ENCODE measurements at regions not wholly inside any gene's neighbourhood (a gene's known extent, or its start where the extent isn't known, plus 50 kb on each side); places are given as distances from the start of the nearest gene placed in this dataset.

DNA sequence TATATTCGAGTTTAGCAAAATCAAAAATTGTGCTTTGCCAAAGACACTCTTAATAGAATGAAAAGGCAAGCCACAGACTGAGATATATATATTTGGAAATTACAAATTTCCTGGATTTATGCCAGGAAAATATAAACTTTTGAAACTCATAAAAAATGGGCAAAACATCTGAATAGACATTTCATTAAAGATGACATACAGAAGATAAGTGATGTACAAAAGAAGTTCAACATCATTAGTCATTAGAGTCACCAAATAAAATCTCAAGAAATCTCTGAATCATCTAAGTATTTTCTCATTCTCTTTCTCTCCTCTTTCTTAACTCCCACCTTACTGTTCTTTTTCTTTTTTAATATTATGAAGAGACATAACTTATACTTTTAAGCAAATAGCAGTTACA is 921.1 kb downstream of the DSC3 start:
- DNase-seq = no peak
- Histone ChIP-seq H3K4me3 (ENCODE audit: control extremely low read depth in 1 of 5, extremely low read depth in 1 of 5, insufficient read depth in 1 of 5, low read depth in 2 of 5, low read length in 4 of 5) (no peak overlapping the region), H3K4me2 (replicated peaks; ENCODE audit: low read depth, low read length, poor library complexity, severe bottlenecking) (no peak overlapping the region), H3K36me3 (replicated peaks in 1 of 2; ENCODE audit: control extremely low read depth in 1 of 2, control insufficient read depth in 1 of 2, extremely low read depth in 1 of 2, insufficient read depth in 2 of 2, low read length in 1 of 2) (no peaks in the 10 kb centered on the region), H4K20me1 (ENCODE audit: control insufficient read depth, insufficient read depth, low read length, poor library complexity, severe bottlenecking) (no peaks in the 10 kb centered on the region), H3K9me3 (ENCODE audit: control extremely low read depth in 1 of 3, control insufficient read depth in 2 of 3, insufficient read depth in 1 of 3, low read length in 2 of 3) (no peaks in the 10 kb centered on the region), H3K27ac (ENCODE audit: low read length in 2 of 2) (no peak overlapping the region), H3K9ac (ENCODE audit: low read length) (no peak overlapping the region), H3K79me2 (ENCODE audit: control insufficient read depth, insufficient read depth, low read length) (no peaks in the 10 kb centered on the region), H2AFZ (ENCODE audit: insufficient read depth, low read depth, low read length, poor library complexity, severe bottlenecking) (no peak overlapping the region), H3K27me3 (replicated peaks in 1 of 4; ENCODE audit: control extremely low read depth in 1 of 4, control insufficient read depth in 3 of 4, insufficient read depth in 4 of 4, low read length in 3 of 4) (no peaks in the 10 kb centered on the region), H3K4me1 (ENCODE audit: control insufficient read depth in 2 of 2, insufficient read depth in 2 of 2, low read length in 2 of 2) (no peaks in the 10 kb centered on the region)
- CTCF ChIA-PET = no interaction called here
- Mint-ChIP-seq H3K27ac (no peak overlapping the region), H3K9me3 (ENCODE audit: insufficient read depth) (peaks cover 3% of the 10 kb centered on the region), H3K4me1 (no peaks in the 10 kb centered on the region), H3K27me3 (no peaks in the 10 kb centered on the region), H3K4me3 (no peak overlapping the region)
- no peak for ATAC-seq (ENCODE audit: low read depth)
- POLR2A ChIA-PET = no interaction called here
- TF ChIP-seq, protein P1, sequence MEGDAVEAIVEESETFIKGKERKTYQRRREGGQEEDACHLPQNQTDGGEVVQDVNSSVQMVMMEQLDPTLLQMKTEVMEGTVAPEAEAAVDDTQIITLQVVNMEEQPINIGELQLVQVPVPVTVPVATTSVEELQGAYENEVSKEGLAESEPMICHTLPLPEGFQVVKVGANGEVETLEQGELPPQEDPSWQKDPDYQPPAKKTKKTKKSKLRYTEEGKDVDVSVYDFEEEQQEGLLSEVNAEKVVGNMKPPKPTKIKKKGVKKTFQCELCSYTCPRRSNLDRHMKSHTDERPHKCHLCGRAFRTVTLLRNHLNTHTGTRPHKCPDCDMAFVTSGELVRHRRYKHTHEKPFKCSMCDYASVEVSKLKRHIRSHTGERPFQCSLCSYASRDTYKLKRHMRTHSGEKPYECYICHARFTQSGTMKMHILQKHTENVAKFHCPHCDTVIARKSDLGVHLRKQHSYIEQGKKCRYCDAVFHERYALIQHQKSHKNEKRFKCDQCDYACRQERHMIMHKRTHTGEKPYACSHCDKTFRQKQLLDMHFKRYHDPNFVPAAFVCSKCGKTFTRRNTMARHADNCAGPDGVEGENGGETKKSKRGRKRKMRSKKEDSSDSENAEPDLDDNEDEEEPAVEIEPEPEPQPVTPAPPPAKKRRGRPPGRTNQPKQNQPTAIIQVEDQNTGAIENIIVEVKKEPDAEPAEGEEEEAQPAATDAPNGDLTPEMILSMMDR (IDR thresholded peaks at IDR 0.05) = no peak
- no peak for TF ChIP-seq EZH2 (IDR thresholded peaks at IDR 0.05; ENCODE audit: borderline replicate concordance, insufficient read depth, low read depth, low read length, poor library complexity, severe bottlenecking)
- intact Hi-C loops (cut with micrococcal nuclease) = no loop called here
- no CpG with 5 or more reads among the region's 1 CpG for WGBS (ENCODE audit: insufficient coverage)

DNA sequence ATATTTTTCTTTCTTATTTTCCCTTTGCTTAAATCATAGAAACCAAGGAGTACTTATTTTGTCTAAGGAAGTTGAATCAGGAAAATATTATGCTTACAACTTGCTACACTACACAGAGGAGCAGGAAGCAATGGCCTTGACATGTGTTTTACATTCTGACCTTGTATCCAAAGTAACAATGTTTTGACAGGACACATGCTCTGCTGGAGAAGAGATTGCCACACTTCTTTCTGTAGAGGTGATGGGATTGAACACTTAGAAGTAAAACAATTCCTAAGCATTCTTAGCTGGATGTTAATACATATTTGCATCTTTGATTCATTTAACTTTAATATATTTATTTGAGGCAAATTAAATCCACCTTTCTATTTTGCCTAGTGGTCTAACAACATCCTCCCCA is 929.1 kb downstream of the DSC3 start:
- Mint-ChIP-seq H3K27ac (no peak overlapping the region), H3K4me3 (no peak overlapping the region), H3K9me3 (ENCODE audit: insufficient read depth) (no peaks in the 10 kb centered on the region), H3K4me1 (no peaks in the 10 kb centered on the region), H3K27me3 (no peaks in the 10 kb centered on the region)
- CTCF ChIA-PET = no interaction called here
- Histone ChIP-seq H3K4me3 (ENCODE audit: control extremely low read depth in 1 of 5, extremely low read depth in 1 of 5, insufficient read depth in 1 of 5, low read depth in 2 of 5, low read length in 4 of 5) (no peak overlapping the region), H3K4me1 (ENCODE audit: control insufficient read depth in 2 of 2, insufficient read depth in 2 of 2, low read length in 2 of 2) (no peaks in the 10 kb centered on the region), H4K20me1 (ENCODE audit: control insufficient read depth, insufficient read depth, low read length, poor library complexity, severe bottlenecking) (no peaks in the 10 kb centered on the region), H3K27me3 (replicated peaks in 1 of 4; ENCODE audit: control extremely low read depth in 1 of 4, control insufficient read depth in 3 of 4, insufficient read depth in 4 of 4, low read length in 3 of 4) (no peaks in the 10 kb centered on the region), H3K9ac (ENCODE audit: low read length) (no peak overlapping the region), H3K4me2 (replicated peaks; ENCODE audit: low read depth, low read length, poor library complexity, severe bottlenecking) (no peak overlapping the region), H2AFZ (ENCODE audit: insufficient read depth, low read depth, low read length, poor library complexity, severe bottlenecking) (no peak overlapping the region), H3K79me2 (ENCODE audit: control insufficient read depth, insufficient read depth, low read length) (no peaks in the 10 kb centered on the region), H3K27ac (ENCODE audit: low read length in 2 of 2) (no peak overlapping the region), H3K9me3 (ENCODE audit: control extremely low read depth in 1 of 3, control insufficient read depth in 2 of 3, insufficient read depth in 1 of 3, low read length in 2 of 3) (no peaks in the 10 kb centered on the region), H3K36me3 (replicated peaks in 1 of 2; ENCODE audit: control extremely low read depth in 1 of 2, control insufficient read depth in 1 of 2, extremely low read depth in 1 of 2, insufficient read depth in 2 of 2, low read length in 1 of 2) (no peaks in the 10 kb centered on the region)
- no peak for ATAC-seq (ENCODE audit: low read depth)
- TF ChIP-seq, protein P1 (IDR thresholded peaks at IDR 0.05) = no peak
- no peak for TF ChIP-seq EZH2 (IDR thresholded peaks at IDR 0.05; ENCODE audit: borderline replicate concordance, insufficient read depth, low read depth, low read length, poor library complexity, severe bottlenecking)
- POLR2A ChIA-PET = no interaction called here
- DNase-seq = no peak
- intact Hi-C loops (cut with micrococcal nuclease) = no loop called here

Data from B cell (primary cell).